GM12878 (cell line): ENCODE measurements at regions not wholly inside any gene's neighbourhood (a gene's known extent, or its start where the extent isn't known, plus 50 kb on each side); places are given as distances from the start of the nearest gene placed in this dataset.

Experiments used
- ATAC-seq: fragments of 200-7000 bp; cut with Tn5 transposase; 3 replicates; pipeline ENCODE4 v1.9.1; 2020; ENCODE audit warnings: mild to moderate bottlenecking, moderate library complexity
- BruUV-seq: library from RNA; stranded (reverse); fragments of 400-500 nt; replicated peaks from 2 replicates; lab custom pipeline; 2021; lab: Mats Ljungman, UMichigan
- CTCF ChIA-PET: fragments of 300-600 bp; sonication (Branson Sonifier 250); formaldehyde crosslinking; extraction: SDS; loops from one replicate; lab custom pipeline; 2021; ENCODE audit warnings: inconsistent platforms; lab: Yijun Ruan, JAX
- POLR2A ChIA-PET: fragments of 350-600 bp; formaldehyde crosslinking; extraction: SDS; loops from one replicate; lab custom pipeline; 2021; ENCODE audit warnings: inconsistent platforms; lab: Charles Lee
- RAD21 ChIA-PET: fragments of 300-600 bp; sonication (Branson Sonifier 250); formaldehyde crosslinking; loops from one replicate; lab custom pipeline; 2023; ENCODE audit warnings: antibody characterized with exemption; ENCODE audit not compliant: unreplicated experiment; lab: Charles Lee
- SMC1A ChIA-PET: fragments of 300-600 bp; sonication (Branson Sonifier 250); formaldehyde crosslinking; loops from one replicate; lab custom pipeline; 2023; ENCODE audit not compliant: unreplicated experiment, uncharacterized antibody; lab: Charles Lee
- DNase-seq: peaks from one replicate; pipeline ENCODE4 v3.0.0-alpha.2; 2011; ENCODE audit warnings: low read depth, low spot score
- FAIRE-seq: peaks from 3 replicates; lab custom pipeline; 2011; peaks lifted over from hg19 to GRCh38; lab: Jason Lieb, UNC
- H2AFZ ChIP-seq: 2 replicates; pipeline ENCODE4 v1.6.0; 2011; ENCODE audit warnings: low read depth, low read length, control low read depth; ENCODE audit not compliant: control insufficient read depth
- H3K27ac ChIP-seq: 2 replicates; pipeline ENCODE4 v1.5.1; 2011; ENCODE audit warnings: control low read depth; ENCODE audit not compliant: control insufficient read depth, insufficient read depth
- H3K27me3 ChIP-seq, 2 experiments: replicated peaks in 1 of 2; 2 replicates each; pipeline versions ENCODE4 v1.6.0 to v1.6.1; 2011; ENCODE audit warnings: low read length in 1 of 2; ENCODE audit not compliant: control insufficient read depth in 2 of 2, insufficient read depth in 2 of 2
- H3K36me3 ChIP-seq, 2 experiments: 2 replicates each; pipeline ENCODE4 v1.5.1; 2011; ENCODE audit warnings: low read length in 1 of 2; ENCODE audit not compliant: control insufficient read depth in 2 of 2, insufficient read depth in 2 of 2
- H3K4me1 ChIP-seq: 2 replicates; pipeline ENCODE4 v1.6.1; 2011; ENCODE audit warnings: mild to moderate bottlenecking, low read length, moderate library complexity, mixed read lengths; ENCODE audit not compliant: control insufficient read depth, insufficient read depth
- H3K4me2 ChIP-seq: 2 replicates; pipeline ENCODE4 v1.6.0; 2011; ENCODE audit warnings: control low read depth; ENCODE audit not compliant: control insufficient read depth, insufficient read depth
- H3K4me3 ChIP-seq: fragments of 200-600 bp; sonication (generic); 2 replicates; pipeline ENCODE4 v1.5.1; 2016
- H3K79me2 ChIP-seq: 2 replicates; pipeline ENCODE4 v1.6.0; 2011; ENCODE audit warnings: low read length; ENCODE audit not compliant: control insufficient read depth, insufficient read depth
- H3K9ac ChIP-seq: 2 replicates; pipeline ENCODE4 v1.8.0; 2011; ENCODE audit warnings: low read length, control low read depth, mixed read lengths; ENCODE audit not compliant: control insufficient read depth, insufficient read depth
- H3K9me3 ChIP-seq: replicated peaks from 3 replicates; pipeline ENCODE4 v1.5.1; 2011; ENCODE audit warnings: mild to moderate bottlenecking, low read length; ENCODE audit not compliant: control insufficient read depth, insufficient read depth
- H4K20me1 ChIP-seq: 2 replicates; pipeline ENCODE4 v1.6.0; 2011; ENCODE audit not compliant: control insufficient read depth, insufficient read depth
- CUX1 ChIP-seq: IDR thresholded peaks from 2 replicates; pipeline ENCODE4 v1.6.1; 2012; ENCODE audit warnings: improper control_type of control experiment, low read depth, low read length; ENCODE audit not compliant: insufficient replicate concordance
- RUNX3 ChIP-seq: IDR thresholded peaks from 2 replicates; pipeline ENCODE4 v1.6.1; 2012; ENCODE audit warnings: low read length, inconsistent platforms
- SMAD1 ChIP-seq: fragments of 450-650 bp; IDR thresholded peaks from 2 replicates; pipeline ENCODE4 v1.6.1; 2018; ENCODE audit warnings: mild to moderate bottlenecking, low read depth; ENCODE audit not compliant: partially characterized antibody
- SMC3 ChIP-seq: IDR thresholded peaks from 2 replicates; pipeline ENCODE4 v1.6.1; 2011; ENCODE audit warnings: low read length, improper control_type of control experiment, borderline replicate concordance
- SUPT20H ChIP-seq: IDR thresholded peaks from 2 replicates; pipeline ENCODE4 v1.6.1; 2011; ENCODE audit warnings: low read depth, mild to moderate bottlenecking, low read length, moderate library complexity, borderline replicate concordance; ENCODE audit not compliant: control insufficient read depth
- TARDBP ChIP-seq: IDR thresholded peaks from 2 replicates; pipeline ENCODE4 v1.6.1; 2016; ENCODE audit warnings: borderline replicate concordance
- ZNF24 ChIP-seq: fragments of 450-650 bp; IDR thresholded peaks from 2 replicates; pipeline ENCODE4 v1.6.1; 2017; ENCODE audit warnings: antibody characterized with exemption, mild to moderate bottlenecking
- WGBS: methylation state at CpG from one replicate; pipeline ENCODE4 v1.1.6; 2016; ENCODE audit warnings: low lambda C conversion rate; ENCODE audit not compliant: insufficient replicate concordance, insufficient coverage; ENCODE audit errors: missing lambda C conversion rate; 5-methylcytosine and 5-hydroxymethylcytosine counted together
- in situ Hi-C: fragments of 300-500 bp; cut with MboI; formaldehyde crosslinking; loops from 9 replicates; pipeline ENCODE4 v1.14.3; 2018; ENCODE audit warnings: mixed read lengths
- intact Hi-C: fragments of 100-400 bp; cut with micrococcal nuclease; formaldehyde crosslinking; loops from one replicate; pipeline ENCODE4 v1.14.2; 2022; ENCODE audit not compliant: unreplicated experiment

- TF ChIP-seq SMAD1 (no peak), SUPT20H (no peak), TARDBP (no peak)
Measured at GRCh38 chrX:117327373-117327772, 789.2 kb downstream of the KLHL13 start (continued).

GRCh38 chrX:117325706-117326105 is 790.9 kb downstream of the KLHL13 start:
- no peaks in the 10 kb centered on the region for H3K79me2 ChIP-seq
- ChIA-PET RAD21 (no interaction called here), CTCF (no interaction called here), SMC1A (no interaction called here), POLR2A (no interaction called here)
- no peak for FAIRE-seq
- no peaks in the 10 kb centered on the region for H3K4me1 ChIP-seq
- in situ Hi-C loops = no loop called here
- DNase-seq = no peak
- H3K4me2 ChIP-seq = no peak overlapping the region
- ATAC-seq = no peak
- H3K27ac ChIP-seq = no peak overlapping the region
- no TSS peak for BruUV-seq
- H3K4me3 ChIP-seq = no peak overlapping the region
- no peak overlapping the region for H3K9ac ChIP-seq
- TF ChIP-seq RUNX3 (no peak), CUX1 (no peak), ZNF24 (no peak), SMC3 (no peak)
- no peaks in the 10 kb centered on the region for H3K36me3 ChIP-seq
- H3K9me3 ChIP-seq = no peaks in the 10 kb centered on the region
- intact Hi-C loops = no loop called here
- no peaks in the 10 kb centered on the region for H4K20me1 ChIP-seq
- H3K27me3 ChIP-seq = no peaks in the 10 kb centered on the region
- H2AFZ ChIP-seq = no peak overlapping the region
- WGBS = 3% methylated on average over 3 of the region's 3 CpGs
